Pancreas (tissue), 10 donors: ENCODE measurements at regions not wholly inside any gene's neighbourhood (a gene's known extent, or its start where the extent isn't known, plus 50 kb on each side); places are given as distances from the start of the nearest gene placed in this dataset.

Experiments
- ATAC-seq, 4 donors: fragments of 200-7000 bp; cut with Tn5 transposase; one replicate each; pipeline versions ENCODE4 v1.8.0 to v1.9.1; 2020; ENCODE audit warnings: mild to moderate bottlenecking in 4 of 4, moderate library complexity in 4 of 4
- DNase-seq, 6 donors: peaks; one replicate each; pipeline ENCODE4 v3.0.0-alpha.2; 2020
- FAIRE-seq: peaks from 2 replicates; lab custom pipeline; 2012; peaks lifted over from hg19 to GRCh38; lab: Jason Lieb, UNC
- H3K27ac ChIP-seq, 4 donors: fragments of 200-600 bp; sonication (generic); 1 replicate in 3 of 4; 2 replicates in 1 of 4; pipeline versions ENCODE4 v1.5.0 to v1.8.0; 2020
- H3K27me3 ChIP-seq, 4 donors: fragments of 200-600 bp; one replicate each; pipeline ENCODE4 v1.8.0; 2021
- H3K36me3 ChIP-seq, 3 donors: fragments of 200-600 bp; sonication (generic) in 1 of 3; one replicate each; pipeline versions ENCODE4 v1.5.0 to v1.8.0; 2020 to 2021
- H3K4me1 ChIP-seq, 3 donors: fragments of 200-600 bp; one replicate each; pipeline ENCODE4 v1.8.0; 2021
- H3K4me3 ChIP-seq, 4 donors: fragments of 200-600 bp; sonication (generic) in 2 of 4; one replicate each; pipeline versions ENCODE4 v1.5.0 to v1.8.0; 2020 to 2021
- H3K9me3 ChIP-seq, 4 donors: fragments of 200-600 bp; one replicate each; pipeline ENCODE4 v1.8.0; 2021
- CTCF ChIP-seq, 4 donors: fragments of 200-600 bp; sonication (generic) in 3 of 4; IDR thresholded peaks; one replicate each; pipeline versions ENCODE4 v1.5.0 to v1.8.0; 2021; ENCODE audit warnings: antibody characterized with exemption in 4 of 4
- WGBS, 2 donors: extraction: QIAGEN DNeasy Blood & Tissue Kit; methylation state at CpG; one replicate each; pipeline ENCODE4 v1.1.7; 2013; 5-methylcytosine and 5-hydroxymethylcytosine counted together
- intact Hi-C, 3 donors: fragments of 100-400 bp; cut with DNase I; formaldehyde crosslinking; loops; one replicate each; pipeline versions ENCODE4 v1.11.1 to v1.14.2; 2022
- donor health status: healthy with polysubstance abuse.
- donor health status: DM: no; HTN: no; CAD: no; lungs with moderate emphysema.
- donor health status: DM: no; HTN: no; CAD: no.
- donor health status: control.
- donor health status: control.
- donor health status: Bipolar disorder and iron deficiency.
- donor health status: DM: yes; HTN: yes; CAD: no.
- donor health status: DM: no; HTN: no; CAD: no.
- donor health status: DM: no; HTN: no; CAD: no.
- donor health status: DM: yes; HTN: yes; CAD: no.

- H3K4me1 ChIP-seq = no peaks in the 10 kb centered on the region
- DNase-seq = no peak
- H3K36me3 ChIP-seq = no peaks in the 10 kb centered on the region
- intact Hi-C loops = no loop called here
- H3K27me3 ChIP-seq = peaks cover 0 to 5% (median 0%) of the 10 kb centered on the region in 4 donors
- TF ChIP-seq CTCF (IDR thresholded peaks at IDR 0.05) = no peak
- no peak overlapping the region for H3K4me3 ChIP-seq
- no peaks in the 10 kb centered on the region for H3K9me3 ChIP-seq
- ATAC-seq = peak in 2 of 4 donors; percentile 59 to 75
- no peak overlapping the region for H3K27ac ChIP-seq
- peak; percentile 47 for FAIRE-seq
These were observed 165.6 kb upstream of the S100G start for GRCh38 chrX:16484338-16484737.

- TF ChIP-seq CTCF (IDR thresholded peaks at IDR 0.05) = no peak
These were observed 162.2 kb upstream of the S100G start for GRCh38 chrX:16487620-16488385.

GRCh38 chrX:16488959-16489358 is 161.0 kb upstream of the S100G start:
- WGBS, 2 donors = 82 to 93% methylated on average over 3 of the region's 3 CpGs
- DNase-seq = no peak
- FAIRE-seq = no peak
- Histone ChIP-seq H3K9me3 (no peaks in the 10 kb centered on the region), H3K4me3 (no peak overlapping the region), H3K4me1 (no peaks in the 10 kb centered on the region), H3K27me3 (no peaks in the 10 kb centered on the region), H3K36me3 (no peaks in the 10 kb centered on the region), H3K27ac (no peak overlapping the region)
- intact Hi-C loops = no loop called here
- ATAC-seq = no peak
- no peak for TF ChIP-seq CTCF (IDR thresholded peaks at IDR 0.05)

More at GRCh38 chrX:16487620-16488385, 162.2 kb upstream of the S100G start:
- intact Hi-C loops = no loop called here
- no peak overlapping the region for H3K4me3 ChIP-seq
- DNase-seq (no peak), FAIRE-seq (no peak), ATAC-seq (no peak)
- WGBS, 2 donors = 73 to 88% methylated on average over 2 of the region's 2 CpGs
- H3K27me3 ChIP-seq = no peaks in the 10 kb centered on the region
- no peaks in the 10 kb centered on the region for H3K9me3 ChIP-seq
- no peaks in the 10 kb centered on the region for H3K4me1 ChIP-seq
- H3K36me3 ChIP-seq = no peaks in the 10 kb centered on the region
- no peak overlapping the region for H3K27ac ChIP-seq

- peaks cover 0 to 3% (median 0%) of the 10 kb centered on the region in 4 donors for H3K27me3 ChIP-seq
- no peak for TF ChIP-seq CTCF (IDR thresholded peaks at IDR 0.05)
- 67 to 83% methylated on average over 1 of the region's 1 CpG for WGBS, 2 donors
- no peaks in the 10 kb centered on the region for H3K9me3 ChIP-seq
- no peaks in the 10 kb centered on the region for H3K36me3 ChIP-seq
- H3K4me1 ChIP-seq = no peaks in the 10 kb centered on the region
- no peak for ATAC-seq
- intact Hi-C loops = no loop called here
- FAIRE-seq = no peak
- no peak overlapping the region for H3K4me3 ChIP-seq
- H3K27ac ChIP-seq = no peak overlapping the region
- no peak for DNase-seq
These were observed 158.5 kb upstream of the S100G start for GRCh38 chrX:16491461-16491860.

GRCh38 chrX:16496175-16496574 is 153.8 kb upstream of the S100G start:
- peaks cover 0 to 3% (median 0%) of the 10 kb centered on the region in 4 donors for H3K27me3 ChIP-seq
- intact Hi-C loops = no loop called here
- no peak for DNase-seq
- H3K4me3 ChIP-seq = no peak overlapping the region
- H3K9me3 ChIP-seq = no peaks in the 10 kb centered on the region
- FAIRE-seq = no peak
- no peak for ATAC-seq
- H3K36me3 ChIP-seq = no peaks in the 10 kb centered on the region
- WGBS, 2 donors = 75 to 85% methylated on average over 3 of the region's 3 CpGs
- H3K4me1 ChIP-seq = no peaks in the 10 kb centered on the region
- TF ChIP-seq CTCF (IDR thresholded peaks at IDR 0.05) = no peak
- no peak overlapping the region for H3K27ac ChIP-seq
